Pancreas (tissue), 10 donors: ENCODE measurements at regions not wholly inside any gene's neighbourhood (a gene's known extent, or its start where the extent isn't known, plus 50 kb on each side); places are given as distances from the start of the nearest gene placed in this dataset.

Experiments used
- ATAC-seq, 4 donors: fragments of 200-7000 bp; cut with Tn5 transposase; one replicate each; pipeline versions ENCODE4 v1.8.0 to v1.9.1; 2020; ENCODE audit warnings: mild to moderate bottlenecking in 4 of 4, moderate library complexity in 4 of 4
- DNase-seq, 6 donors: peaks; one replicate each; pipeline ENCODE4 v3.0.0-alpha.2; 2020
- FAIRE-seq: peaks from 2 replicates; lab custom pipeline; 2012; peaks lifted over from hg19 to GRCh38; lab: Jason Lieb, UNC
- H3K27ac ChIP-seq, 4 donors: fragments of 200-600 bp; sonication (generic); 1 replicate in 3 of 4; 2 replicates in 1 of 4; pipeline versions ENCODE4 v1.5.0 to v1.8.0; 2020
- H3K27me3 ChIP-seq, 4 donors: fragments of 200-600 bp; one replicate each; pipeline ENCODE4 v1.8.0; 2021
- H3K36me3 ChIP-seq, 3 donors: fragments of 200-600 bp; sonication (generic) in 1 of 3; one replicate each; pipeline versions ENCODE4 v1.5.0 to v1.8.0; 2020 to 2021
- H3K4me1 ChIP-seq, 3 donors: fragments of 200-600 bp; one replicate each; pipeline ENCODE4 v1.8.0; 2021
- H3K4me3 ChIP-seq, 4 donors: fragments of 200-600 bp; sonication (generic) in 2 of 4; one replicate each; pipeline versions ENCODE4 v1.5.0 to v1.8.0; 2020 to 2021
- H3K9me3 ChIP-seq, 4 donors: fragments of 200-600 bp; one replicate each; pipeline ENCODE4 v1.8.0; 2021
- CTCF ChIP-seq, 4 donors: fragments of 200-600 bp; sonication (generic) in 3 of 4; IDR thresholded peaks; one replicate each; pipeline versions ENCODE4 v1.5.0 to v1.8.0; 2021; ENCODE audit warnings: antibody characterized with exemption in 4 of 4
- WGBS, 2 donors: extraction: QIAGEN DNeasy Blood & Tissue Kit; methylation state at CpG; one replicate each; pipeline ENCODE4 v1.1.7; 2013; 5-methylcytosine and 5-hydroxymethylcytosine counted together
- intact Hi-C, 3 donors: fragments of 100-400 bp; cut with DNase I; formaldehyde crosslinking; loops; one replicate each; pipeline versions ENCODE4 v1.11.1 to v1.14.2; 2022
- donor health status: healthy with polysubstance abuse.
- donor health status: DM: no; HTN: no; CAD: no; lungs with moderate emphysema.
- donor health status: DM: no; HTN: no; CAD: no.
- donor health status: control.
- donor health status: control.
- donor health status: Bipolar disorder and iron deficiency.
- donor health status: DM: yes; HTN: yes; CAD: no.
- donor health status: DM: no; HTN: no; CAD: no.
- donor health status: DM: no; HTN: no; CAD: no.
- donor health status: DM: yes; HTN: yes; CAD: no.

- H3K27ac ChIP-seq: no peak overlapping the region
- no peak overlapping the region for H3K4me3 ChIP-seq
- no peaks in the 10 kb centered on the region for H3K27me3 ChIP-seq
- intact Hi-C loops: no loop called here
- H3K36me3 ChIP-seq: no peaks in the 10 kb centered on the region
- ATAC-seq (no peak), DNase-seq (no peak), FAIRE-seq (no peak)
- H3K9me3 ChIP-seq: no peaks in the 10 kb centered on the region
- 92 to 94% methylated on average over 9 of the region's 9 CpGs for WGBS, 2 donors
- TF ChIP-seq CTCF (IDR thresholded peaks at IDR 0.05): no peak
- no peaks in the 10 kb centered on the region for H3K4me1 ChIP-seq
Observed at GRCh38 chr17:72353502-72353901, 232.7 kb downstream of the SOX9 start.

- 90 to 92% methylated on average over 8 of the region's 8 CpGs for WGBS, 2 donors
- FAIRE-seq: no peak
Observed at GRCh38 chr17:72354071-72354470, 233.3 kb downstream of the SOX9 start.

GRCh38 chr17:72357764-72358365 is 237.0 kb downstream of the SOX9 start:
- FAIRE-seq: no peak
- TF ChIP-seq CTCF (IDR thresholded peaks at IDR 0.05): no peak
- WGBS, 2 donors: 95 to 97% methylated on average over 3 of the region's 3 CpGs

More at GRCh38 chr17:72354071-72354470, 233.3 kb downstream of the SOX9 start:
- intact Hi-C loops: no loop called here
- Histone ChIP-seq H3K27ac (no peak overlapping the region), H3K9me3 (no peaks in the 10 kb centered on the region), H3K27me3 (no peaks in the 10 kb centered on the region), H3K36me3 (no peaks in the 10 kb centered on the region), H3K4me3 (no peak overlapping the region), H3K4me1 (no peaks in the 10 kb centered on the region)
- ATAC-seq (no peak), DNase-seq (no peak)
- TF ChIP-seq CTCF (IDR thresholded peaks at IDR 0.05): no peak

GRCh38 chr17:72358465-72358864 is 237.6 kb downstream of the SOX9 start:
- Histone ChIP-seq H3K36me3 (no peaks in the 10 kb centered on the region), H3K27ac (no peak overlapping the region), H3K4me3 (no peak overlapping the region), H3K4me1 (no peaks in the 10 kb centered on the region), H3K27me3 (no peaks in the 10 kb centered on the region), H3K9me3 (no peaks in the 10 kb centered on the region)
- peak in 1 of 4 donors; percentile 35 for ATAC-seq
- intact Hi-C loops: no loop called here
- FAIRE-seq: no peak
- TF ChIP-seq CTCF (IDR thresholded peaks at IDR 0.05): no peak
- no peak for DNase-seq

More at GRCh38 chr17:72357764-72358365, 237.0 kb downstream of the SOX9 start:
- no peaks in the 10 kb centered on the region for H3K27me3 ChIP-seq
- H3K36me3 ChIP-seq: no peaks in the 10 kb centered on the region
- H3K4me3 ChIP-seq: no peak overlapping the region
- ATAC-seq (no peak), DNase-seq (no peak)
- H3K4me1 ChIP-seq: no peaks in the 10 kb centered on the region
- H3K9me3 ChIP-seq: no peaks in the 10 kb centered on the region
- no peak overlapping the region for H3K27ac ChIP-seq
- intact Hi-C loops: no loop called here

GRCh38 chr17:72359274-72359673 is 238.5 kb downstream of the SOX9 start:
- intact Hi-C loops: no loop called here
- ATAC-seq: peak in 1 of 4 donors; percentile 58
- Histone ChIP-seq H3K27me3 (no peaks in the 10 kb centered on the region), H3K9me3 (no peaks in the 10 kb centered on the region), H3K27ac (no peak overlapping the region), H3K4me3 (no peak overlapping the region), H3K36me3 (no peaks in the 10 kb centered on the region), H3K4me1 (no peaks in the 10 kb centered on the region)
- DNase-seq: peak in 1 of 6 donors; percentile 20
- FAIRE-seq: no peak
- no peak for TF ChIP-seq CTCF (IDR thresholded peaks at IDR 0.05)
- WGBS, 2 donors: 86 to 97% methylated on average over 2 of the region's 2 CpGs
